DND-41 (cell line): ENCODE measurements at regions not wholly inside any gene's neighbourhood (a gene's known extent, or its start where the extent isn't known, plus 50 kb on each side); places are given as distances from the start of the nearest gene placed in this dataset.

ENCODE experiments used
- ATAC-seq: fragments of 200-7000 bp; cut with Tn5 transposase; 3 replicates; pipeline ENCODE4 v1.9.1; 2021; ENCODE audit warnings: low read depth; ENCODE audit not compliant: insufficient read depth
- DNase-seq: peaks from one replicate; pipeline ENCODE4 v3.0.0-alpha.2; 2020
- H2AFZ ChIP-seq: 2 replicates; pipeline ENCODE4 v1.6.0; 2012; ENCODE audit warnings: low read depth, low read length
- H3K27ac ChIP-seq: 2 replicates; pipeline ENCODE4 v1.5.1; 2012; ENCODE audit warnings: low read length, inconsistent platforms
- H3K27me3 ChIP-seq: fragments of 200-600 bp; sonication (generic); 2 replicates; pipeline ENCODE4 v1.6.0; 2012; ENCODE audit warnings: low read length, mild to moderate bottlenecking, inconsistent platforms; ENCODE audit not compliant: insufficient read depth, poor library complexity
- H3K36me3 ChIP-seq: 2 replicates; pipeline ENCODE4 v1.5.1; 2012; ENCODE audit warnings: low read length, inconsistent platforms; ENCODE audit not compliant: insufficient read depth
- H3K4me1 ChIP-seq: 2 replicates; pipeline ENCODE4 v1.5.1; 2012; ENCODE audit warnings: mild to moderate bottlenecking, low read length; ENCODE audit not compliant: insufficient read depth
- H3K4me2 ChIP-seq: 2 replicates; pipeline ENCODE4 v1.6.0; 2012; ENCODE audit warnings: mild to moderate bottlenecking, moderate library complexity, low read length, inconsistent platforms; ENCODE audit not compliant: insufficient read depth
- H3K4me3 ChIP-seq, 2 experiments: fragments of 200-600 bp in 1 of 2; shearing (Covaris generic) in 1 of 2; 2 replicates each; pipeline ENCODE4 v1.5.1; 2012 to 2016; ENCODE audit warnings: inconsistent platforms in 2 of 2, low read length in 2 of 2, mild to moderate bottlenecking in 2 of 2, low read depth in 1 of 2, moderate library complexity in 1 of 2
- H3K79me2 ChIP-seq: 2 replicates; pipeline ENCODE4 v1.6.0; 2012; ENCODE audit warnings: low read length, inconsistent platforms; ENCODE audit not compliant: insufficient read depth
- H3K9ac ChIP-seq: 2 replicates; pipeline ENCODE4 v1.6.0; 2012; ENCODE audit warnings: low read depth, mild to moderate bottlenecking, inconsistent platforms, low read length, moderate library complexity
- H3K9me3 ChIP-seq: 2 replicates; pipeline ENCODE4 v1.5.1; 2012; ENCODE audit warnings: low read length, moderate library complexity, mild to moderate bottlenecking, inconsistent platforms; ENCODE audit not compliant: insufficient read depth, severe bottlenecking
- H4K20me1 ChIP-seq: 2 replicates; pipeline ENCODE4 v1.6.0; 2012; ENCODE audit warnings: low read length; ENCODE audit not compliant: insufficient read depth
- CTCF ChIP-seq: IDR thresholded peaks from 2 replicates; pipeline ENCODE4 v1.5.1; 2012; ENCODE audit warnings: borderline replicate concordance, low read length, moderate library complexity, mild to moderate bottlenecking; ENCODE audit not compliant: poor library complexity, severe bottlenecking; ENCODE audit errors: extremely low read depth
- EZH2 ChIP-seq: IDR thresholded peaks from 3 replicates; pipeline ENCODE4 v1.6.1; 2012; ENCODE audit warnings: borderline replicate concordance, low read depth, mild to moderate bottlenecking, moderate library complexity, low read length, inconsistent platforms; ENCODE audit not compliant: severe bottlenecking

- H3K79me2 ChIP-seq, result no peaks in the 10 kb centered on the region
- no peak overlapping the region for H3K9ac ChIP-seq
- H3K36me3 ChIP-seq, result no peaks in the 10 kb centered on the region
- H3K4me3 ChIP-seq, result no peak overlapping the region
- no peak overlapping the region for H3K27ac ChIP-seq
- peak overlapping the region; percentile 16; the same call in 1 of the 2 replicates for H2AFZ ChIP-seq
- ATAC-seq (peak; percentile 33; the same call in 1 of the 3 replicates), DNase-seq (no peak)
- TF ChIP-seq CTCF (no peak), EZH2 (no peak)
- H3K4me1 ChIP-seq, result no peaks in the 10 kb centered on the region
- peaks cover 2% of the 10 kb centered on the region for H3K27me3 ChIP-seq
- no peaks in the 10 kb centered on the region for H4K20me1 ChIP-seq
- no peaks in the 10 kb centered on the region for H3K9me3 ChIP-seq
- H3K4me2 ChIP-seq, result no peak overlapping the region
These were observed 129.6 kb upstream of the ATP1A1 start for GRCh38 chr1:116243333-116244054.

- H3K79me2 ChIP-seq, result no peaks in the 10 kb centered on the region
- no peak for DNase-seq
- no peaks in the 10 kb centered on the region for H3K9me3 ChIP-seq
- no peak overlapping the region for H3K4me3 ChIP-seq
- ATAC-seq, result no peak
- peaks cover 2% of the 10 kb centered on the region for H3K27me3 ChIP-seq
- H3K4me1 ChIP-seq, result no peaks in the 10 kb centered on the region
- no peak overlapping the region for H3K27ac ChIP-seq
- no peaks in the 10 kb centered on the region for H4K20me1 ChIP-seq
- no peaks in the 10 kb centered on the region for H3K36me3 ChIP-seq
- H3K9ac ChIP-seq, result no peak overlapping the region
- no peak for TF ChIP-seq EZH2
- no peak for TF ChIP-seq CTCF
- no peak overlapping the region for H2AFZ ChIP-seq
- no peak overlapping the region for H3K4me2 ChIP-seq
These were observed 126.9 kb upstream of the ATP1A1 start for GRCh38 chr1:116246174-116246573.

GRCh38 chr1:116252271-116252670 lies 120.8 kb upstream of the ATP1A1 start:
- H3K4me1 ChIP-seq, result no peaks in the 10 kb centered on the region

More at GRCh38 chr1:116252271-116252670, 120.8 kb upstream of the ATP1A1 start:
- no peak overlapping the region for H3K9ac ChIP-seq
- no peaks in the 10 kb centered on the region for H3K27me3 ChIP-seq
- H3K27ac ChIP-seq, result no peak overlapping the region
- ATAC-seq, result no peak
- H2AFZ ChIP-seq, result no peak overlapping the region
- H3K9me3 ChIP-seq, result no peaks in the 10 kb centered on the region
- H3K36me3 ChIP-seq, result no peaks in the 10 kb centered on the region
- TF ChIP-seq EZH2, result no peak
- TF ChIP-seq CTCF, result no peak
- H3K4me3 ChIP-seq, result no peak overlapping the region
- no peaks in the 10 kb centered on the region for H4K20me1 ChIP-seq
- no peaks in the 10 kb centered on the region for H3K79me2 ChIP-seq
- H3K4me2 ChIP-seq, result no peak overlapping the region
- DNase-seq, result no peak
